AG10803 (cell line): ENCODE measurements at regions not wholly inside any gene's neighbourhood (a gene's known extent, or its start where the extent isn't known, plus 50 kb on each side); places are given as distances from the start of the nearest gene placed in this dataset.

ENCODE experiments used
- DNase-seq: peaks from one replicate; pipeline ENCODE4 v3.0.0; 2010; ENCODE audit warnings: low read depth
- H3K4me3 ChIP-seq: 2 replicates; pipeline ENCODE4 v1.5.1; 2011; ENCODE audit warnings: mild to moderate bottlenecking, low read length, control low read depth
- TF ChIP-seq, protein P1 (sequence below): conservative IDR thresholded peaks from 2 replicates; pipeline ENCODE4 v1.5.1; 2011; ENCODE audit warnings: mild to moderate bottlenecking, low read length, control low read depth, inconsistent platforms

GRCh38 chr10:3348564-3348963 lies 176.0 kb upstream of the PITRM1 start:
- TF ChIP-seq, protein P1, sequence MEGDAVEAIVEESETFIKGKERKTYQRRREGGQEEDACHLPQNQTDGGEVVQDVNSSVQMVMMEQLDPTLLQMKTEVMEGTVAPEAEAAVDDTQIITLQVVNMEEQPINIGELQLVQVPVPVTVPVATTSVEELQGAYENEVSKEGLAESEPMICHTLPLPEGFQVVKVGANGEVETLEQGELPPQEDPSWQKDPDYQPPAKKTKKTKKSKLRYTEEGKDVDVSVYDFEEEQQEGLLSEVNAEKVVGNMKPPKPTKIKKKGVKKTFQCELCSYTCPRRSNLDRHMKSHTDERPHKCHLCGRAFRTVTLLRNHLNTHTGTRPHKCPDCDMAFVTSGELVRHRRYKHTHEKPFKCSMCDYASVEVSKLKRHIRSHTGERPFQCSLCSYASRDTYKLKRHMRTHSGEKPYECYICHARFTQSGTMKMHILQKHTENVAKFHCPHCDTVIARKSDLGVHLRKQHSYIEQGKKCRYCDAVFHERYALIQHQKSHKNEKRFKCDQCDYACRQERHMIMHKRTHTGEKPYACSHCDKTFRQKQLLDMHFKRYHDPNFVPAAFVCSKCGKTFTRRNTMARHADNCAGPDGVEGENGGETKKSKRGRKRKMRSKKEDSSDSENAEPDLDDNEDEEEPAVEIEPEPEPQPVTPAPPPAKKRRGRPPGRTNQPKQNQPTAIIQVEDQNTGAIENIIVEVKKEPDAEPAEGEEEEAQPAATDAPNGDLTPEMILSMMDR = no peak
- no peak overlapping the region for H3K4me3 ChIP-seq
- no peak for DNase-seq

DNA sequence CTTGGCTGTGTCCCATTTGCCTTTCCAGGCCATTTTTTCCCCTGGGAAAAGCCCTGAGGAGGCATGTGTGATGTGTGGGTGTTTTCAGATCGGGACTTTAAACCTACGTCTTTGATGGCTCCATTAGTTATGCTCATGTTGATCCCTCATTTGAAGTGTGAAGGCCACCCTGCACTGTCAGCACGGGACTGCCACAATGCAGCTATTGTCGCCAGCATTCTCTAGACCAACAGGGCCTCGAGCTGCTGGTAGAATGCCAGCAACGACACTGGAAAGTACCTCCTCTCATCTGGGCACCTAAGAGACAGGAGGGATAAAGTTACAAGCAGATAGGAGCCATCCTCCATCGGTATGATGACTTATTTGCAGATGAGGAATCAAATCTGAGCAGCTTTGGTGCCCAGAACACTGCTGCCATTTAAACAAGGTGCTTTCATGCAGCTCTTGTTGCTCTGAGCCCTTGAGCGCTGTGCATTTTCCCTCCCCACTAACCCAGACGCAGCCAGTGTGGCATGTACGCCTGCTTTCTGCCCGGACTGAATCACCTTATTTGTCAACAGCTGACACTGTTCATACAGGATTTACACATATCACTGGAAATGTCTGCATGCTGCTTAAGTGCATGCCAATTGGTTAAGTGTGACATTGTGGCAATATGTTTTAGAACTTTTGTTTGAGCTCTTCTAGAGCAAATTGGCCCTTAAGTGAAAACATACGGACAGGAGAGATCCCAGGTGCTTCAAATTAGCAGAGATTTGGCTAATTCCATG lies 175.0 kb upstream of the PITRM1 start:
- TF ChIP-seq, protein P1 = no peak
- no peak for DNase-seq
- H3K4me3 ChIP-seq = no peak overlapping the region

- TF ChIP-seq, protein P1 = no peak
- no peak for DNase-seq
- H3K4me3 ChIP-seq = no peak overlapping the region
Observed at GRCh38 chr10:3346851-3347250, 174.3 kb upstream of the PITRM1 start.

- H3K4me3 ChIP-seq = no peak overlapping the region
- TF ChIP-seq, protein P1 = no peak
- no peak for DNase-seq
Observed at GRCh38 chr10:3342771-3343170, 170.2 kb upstream of the PITRM1 start.

DNA sequence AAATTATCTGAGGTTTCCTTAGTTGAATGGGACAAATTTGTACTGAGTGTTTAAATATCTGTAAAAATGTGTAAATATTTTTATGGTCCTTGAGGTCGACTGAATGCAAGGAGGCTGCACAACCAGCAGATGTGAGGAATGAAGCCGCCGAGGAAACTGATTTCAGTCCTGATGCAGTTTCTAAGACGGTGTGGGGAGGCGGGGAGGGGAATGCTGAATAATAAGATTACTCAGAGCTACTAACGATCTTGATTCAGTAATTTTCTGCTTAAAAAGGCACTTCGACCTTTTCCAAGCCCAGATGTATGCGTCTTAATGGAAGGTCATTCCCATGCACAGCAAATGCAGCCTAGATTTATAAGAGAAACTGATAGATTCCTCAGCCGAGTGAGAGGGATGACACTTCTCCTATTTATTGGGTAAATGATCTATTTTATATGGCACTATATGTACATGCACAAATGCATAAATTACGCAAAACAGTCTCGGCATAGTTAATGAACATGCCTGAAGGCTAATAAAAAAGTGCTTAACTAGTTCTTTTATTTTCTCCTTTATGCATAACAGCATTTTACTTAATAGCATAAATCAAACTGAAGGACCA lies 167.6 kb upstream of the PITRM1 start:
- DNase-seq = no peak
- TF ChIP-seq, protein P1 = no peak

DNA sequence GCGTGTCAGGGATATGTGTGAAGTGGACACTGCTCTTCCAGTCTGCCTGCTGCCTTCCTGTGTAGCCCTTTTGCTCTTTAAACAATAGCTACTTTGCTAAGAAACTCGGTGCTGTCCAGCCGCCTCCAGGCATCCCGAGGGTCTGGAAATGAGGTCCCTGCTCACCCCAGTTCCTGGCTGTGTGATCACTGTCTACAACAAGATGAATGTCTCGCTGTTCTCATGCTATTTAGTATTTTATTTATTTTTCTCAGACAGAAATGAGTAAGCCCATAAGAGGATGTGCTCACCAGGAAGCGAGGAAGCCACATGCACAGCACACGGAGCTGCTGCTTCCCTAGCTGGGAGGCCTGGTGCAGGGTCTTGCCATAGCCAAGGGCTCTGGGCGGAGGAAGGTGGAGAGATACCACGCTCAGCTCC lies 167.0 kb upstream of the PITRM1 start:
- peak; percentile 32 for DNase-seq
- TF ChIP-seq, protein P1 = no peak
- H3K4me3 ChIP-seq = no peak overlapping the region

More for the DNA sequence above, 167.6 kb upstream of the PITRM1 start:
- H3K4me3 ChIP-seq = no peak overlapping the region

DNA sequence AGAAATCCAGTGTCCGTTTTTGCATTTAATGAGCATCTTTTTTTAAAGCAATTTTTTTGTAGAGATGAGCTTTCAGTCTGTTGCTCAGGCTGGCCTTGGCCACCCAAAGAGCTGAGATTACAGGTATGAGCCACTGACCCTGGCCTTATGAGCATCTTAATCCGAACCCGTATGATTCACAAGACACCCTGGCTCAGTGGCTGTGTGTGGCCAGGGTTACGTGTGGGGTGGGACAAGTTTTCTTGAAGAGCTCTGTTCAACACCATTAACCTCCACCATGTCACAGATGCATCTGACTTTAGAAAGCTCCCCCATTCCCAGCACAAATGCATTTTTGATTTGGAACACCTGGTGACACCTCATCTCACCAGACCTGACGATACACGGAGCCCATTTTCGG lies 166.5 kb upstream of the PITRM1 start:
- DNase-seq = no peak
- no peak overlapping the region for H3K4me3 ChIP-seq
- TF ChIP-seq, protein P1 = no peak
